Left lobe of liver (tissue), 2 donors: ENCODE measurements at regions not wholly inside any gene's neighbourhood (a gene's known extent, or its start where the extent isn't known, plus 50 kb on each side); places are given as distances from the start of the nearest gene placed in this dataset.

Source experiments
- ATAC-seq: fragments of 200-7000 bp; cut with Tn5 transposase; one replicate; pipeline ENCODE4 v1.9.1; 2020; ENCODE audit warnings: mild to moderate bottlenecking, moderate library complexity
- DNase-seq: peaks from one replicate; pipeline ENCODE4 v3.0.0-alpha.2; 2020; ENCODE audit warnings: low spot score
- donor health status: DM: no; HTN: no; CAD: no; lungs with moderate emphysema.
- donor health status: DM: no; HTN: yes; CAD: no.

- ATAC-seq: no peak
These were observed 431.0 kb downstream of the FOXG1 start for GRCh38 chr14:29197557-29197956.

GRCh38 chr14:29205658-29206057, 439.1 kb downstream of the FOXG1 start:
- DNase-seq: no peak
- ATAC-seq: no peak

More at GRCh38 chr14:29197557-29197956, 431.0 kb downstream of the FOXG1 start:
- DNase-seq: no peak

- DNase-seq (no peak), ATAC-seq (no peak)
These were observed 449.3 kb downstream of the FOXG1 start for GRCh38 chr14:29215853-29216252.

- DNase-seq: no peak
- ATAC-seq: no peak
These were observed 450.0 kb downstream of the FOXG1 start for GRCh38 chr14:29216268-29217232.

GRCh38 chr14:29217813-29218450, 451.3 kb downstream of the FOXG1 start:
- no peak for DNase-seq
- ATAC-seq: no peak

GRCh38 chr14:29220072-29220471, 453.5 kb downstream of the FOXG1 start:
- DNase-seq (no peak), ATAC-seq (no peak)

GRCh38 chr14:29220566-29220965, 454.0 kb downstream of the FOXG1 start:
- no peak for ATAC-seq

GRCh38 chr14:29222006-29222405, 455.4 kb downstream of the FOXG1 start:
- no peak for DNase-seq
- ATAC-seq: no peak

More at GRCh38 chr14:29220566-29220965, 454.0 kb downstream of the FOXG1 start:
- no peak for DNase-seq

- ATAC-seq (peak; percentile 66), DNase-seq (no peak)
These were observed 456.2 kb downstream of the FOXG1 start for GRCh38 chr14:29222671-29223268.

- DNase-seq (no peak), ATAC-seq (no peak)
These were observed 457.4 kb downstream of the FOXG1 start for GRCh38 chr14:29223947-29224346.

GRCh38 chr14:29227631-29228030, 461.0 kb downstream of the FOXG1 start:
- DNase-seq: no peak

GRCh38 chr14:29232153-29232552, 465.6 kb downstream of the FOXG1 start:
- ATAC-seq (no peak), DNase-seq (no peak)

More at GRCh38 chr14:29227631-29228030, 461.0 kb downstream of the FOXG1 start:
- ATAC-seq: no peak

- no peak for ATAC-seq
- DNase-seq: no peak
These were observed 466.1 kb downstream of the FOXG1 start for GRCh38 chr14:29232711-29233110.

- ATAC-seq: no peak
- DNase-seq: no peak
These were observed 466.6 kb downstream of the FOXG1 start for GRCh38 chr14:29233188-29233587.

GRCh38 chr14:29235991-29236390, 469.4 kb downstream of the FOXG1 start:
- DNase-seq (no peak), ATAC-seq (no peak)

- ATAC-seq: no peak
- no peak for DNase-seq
These were observed 469.8 kb downstream of the FOXG1 start for GRCh38 chr14:29236401-29236800.

GRCh38 chr14:29236848-29237247, 470.3 kb downstream of the FOXG1 start:
- DNase-seq: no peak
- ATAC-seq: no peak

GRCh38 chr14:29240066-29240465, 473.5 kb downstream of the FOXG1 start:
- no peak for DNase-seq
- no peak for ATAC-seq

- no peak for DNase-seq
- ATAC-seq: no peak
These were observed 476.5 kb downstream of the FOXG1 start for GRCh38 chr14:29242755-29243754.

GRCh38 chr14:29255692-29256091, 489.1 kb downstream of the FOXG1 start:
- ATAC-seq: no peak
- DNase-seq: no peak
